Activated naive CD4-positive, alpha-beta T cell treated with anti-CD3 and anti-CD28 coated beads, Interleukin-2, amount 50 U/mL, for 24 hours (primary cell): ENCODE measurements at regions not wholly inside any gene's neighbourhood (a gene's known extent, or its start where the extent isn't known, plus 50 kb on each side); places are given as distances from the start of the nearest gene placed in this dataset.

ENCODE experiments used
- H3K27ac Mint-ChIP-seq: one replicate; pipeline ENCODE4 v1.8.0; 2021; ENCODE audit warnings: mild to moderate bottlenecking, mixed read lengths
- H3K27me3 Mint-ChIP-seq: one replicate; pipeline ENCODE4 v1.8.0; 2021; ENCODE audit warnings: mixed read lengths
- H3K36me3 Mint-ChIP-seq: one replicate; pipeline ENCODE4 v1.8.0; 2021; ENCODE audit warnings: mixed read lengths
- H3K4me1 Mint-ChIP-seq: one replicate; pipeline ENCODE4 v1.8.0; 2021; ENCODE audit warnings: mixed read lengths
- H3K4me3 Mint-ChIP-seq: one replicate; pipeline ENCODE4 v1.8.0; 2021; ENCODE audit warnings: mild to moderate bottlenecking, mixed read lengths
- H3K9me3 Mint-ChIP-seq: one replicate; pipeline ENCODE4 v1.8.0; 2021; ENCODE audit warnings: mixed read lengths

GRCh38 chr7:84271543-84271942 lies 77.0 kb upstream of the SEMA3A start:
- H3K4me3 Mint-ChIP-seq = no peak overlapping the region
- no peaks in the 10 kb centered on the region for H3K9me3 Mint-ChIP-seq
- no peaks in the 10 kb centered on the region for H3K27me3 Mint-ChIP-seq
- no peak overlapping the region for H3K27ac Mint-ChIP-seq
- H3K36me3 Mint-ChIP-seq = no peaks in the 10 kb centered on the region
- no peaks in the 10 kb centered on the region for H3K4me1 Mint-ChIP-seq

- Mint-ChIP-seq H3K27me3 (no peaks in the 10 kb centered on the region), H3K9me3 (no peaks in the 10 kb centered on the region), H3K36me3 (no peaks in the 10 kb centered on the region), H3K4me1 (no peaks in the 10 kb centered on the region), H3K27ac (no peak overlapping the region), H3K4me3 (no peak overlapping the region)
Measured at GRCh38 chr7:84264396-84264795, 69.8 kb upstream of the SEMA3A start.

- Mint-ChIP-seq H3K27me3 (no peaks in the 10 kb centered on the region), H3K36me3 (no peaks in the 10 kb centered on the region), H3K4me1 (no peaks in the 10 kb centered on the region), H3K9me3 (no peaks in the 10 kb centered on the region), H3K4me3 (no peak overlapping the region), H3K27ac (no peak overlapping the region)
Measured at GRCh38 chr7:84263106-84263505, 68.5 kb upstream of the SEMA3A start.

GRCh38 chr7:84261509-84261908 lies 66.9 kb upstream of the SEMA3A start:
- no peaks in the 10 kb centered on the region for H3K36me3 Mint-ChIP-seq
- H3K4me1 Mint-ChIP-seq = peaks cover 4% of the 10 kb centered on the region
- H3K9me3 Mint-ChIP-seq = no peaks in the 10 kb centered on the region
- H3K4me3 Mint-ChIP-seq = no peak overlapping the region
- no peaks in the 10 kb centered on the region for H3K27me3 Mint-ChIP-seq
- H3K27ac Mint-ChIP-seq = no peak overlapping the region

GRCh38 chr7:84258628-84259027 lies 64.0 kb upstream of the SEMA3A start:
- no peaks in the 10 kb centered on the region for H3K9me3 Mint-ChIP-seq
- H3K27ac Mint-ChIP-seq = no peak overlapping the region
- peaks cover 7% of the 10 kb centered on the region for H3K4me1 Mint-ChIP-seq
- H3K4me3 Mint-ChIP-seq = no peak overlapping the region
- no peaks in the 10 kb centered on the region for H3K36me3 Mint-ChIP-seq
- no peaks in the 10 kb centered on the region for H3K27me3 Mint-ChIP-seq

GRCh38 chr7:84256571-84256971 lies 62.0 kb upstream of the SEMA3A start:
- Mint-ChIP-seq H3K36me3 (no peaks in the 10 kb centered on the region), H3K9me3 (no peaks in the 10 kb centered on the region), H3K27ac (no peak overlapping the region), H3K4me1 (peaks cover 7% of the 10 kb centered on the region), H3K4me3 (no peak overlapping the region), H3K27me3 (no peaks in the 10 kb centered on the region)

GRCh38 chr7:84251277-84251781 lies 56.7 kb upstream of the SEMA3A start:
- no peak overlapping the region for H3K27ac Mint-ChIP-seq
- no peak overlapping the region for H3K4me3 Mint-ChIP-seq
- no peaks in the 10 kb centered on the region for H3K36me3 Mint-ChIP-seq
- peaks cover 3% of the 10 kb centered on the region for H3K4me1 Mint-ChIP-seq
- no peaks in the 10 kb centered on the region for H3K9me3 Mint-ChIP-seq
- H3K27me3 Mint-ChIP-seq = no peaks in the 10 kb centered on the region

GRCh38 chr7:84250452-84250851 lies 55.9 kb upstream of the SEMA3A start:
- Mint-ChIP-seq H3K4me1 (peaks cover 3% of the 10 kb centered on the region), H3K27me3 (no peaks in the 10 kb centered on the region), H3K9me3 (no peaks in the 10 kb centered on the region), H3K36me3 (no peaks in the 10 kb centered on the region), H3K27ac (no peak overlapping the region), H3K4me3 (no peak overlapping the region)

- Mint-ChIP-seq H3K36me3 (no peaks in the 10 kb centered on the region), H3K27ac (no peak overlapping the region), H3K4me1 (peaks cover 3% of the 10 kb centered on the region), H3K9me3 (peaks cover 5% of the 10 kb centered on the region), H3K27me3 (no peaks in the 10 kb centered on the region), H3K4me3 (no peak overlapping the region)
Measured at GRCh38 chr7:84249656-84250055, 55.1 kb upstream of the SEMA3A start.

GRCh38 chr7:84248843-84249242 lies 54.3 kb upstream of the SEMA3A start:
- Mint-ChIP-seq H3K36me3 (no peaks in the 10 kb centered on the region), H3K4me3 (no peak overlapping the region), H3K27ac (no peak overlapping the region)

GRCh38 chr7:84248267-84248666 lies 53.7 kb upstream of the SEMA3A start:
- no peaks in the 10 kb centered on the region for H3K36me3 Mint-ChIP-seq
- no peak overlapping the region for H3K4me3 Mint-ChIP-seq
- no peaks in the 10 kb centered on the region for H3K4me1 Mint-ChIP-seq
- H3K27ac Mint-ChIP-seq = no peak overlapping the region
- H3K9me3 Mint-ChIP-seq = peaks cover 13% of the 10 kb centered on the region
- no peaks in the 10 kb centered on the region for H3K27me3 Mint-ChIP-seq

More at GRCh38 chr7:84248843-84249242, 54.3 kb upstream of the SEMA3A start:
- Mint-ChIP-seq H3K27me3 (no peaks in the 10 kb centered on the region), H3K9me3 (peaks cover 7% of the 10 kb centered on the region), H3K4me1 (no peaks in the 10 kb centered on the region)

GRCh38 chr7:84247591-84247990 lies 53.0 kb upstream of the SEMA3A start:
- no peaks in the 10 kb centered on the region for H3K36me3 Mint-ChIP-seq
- no peaks in the 10 kb centered on the region for H3K4me1 Mint-ChIP-seq
- H3K27ac Mint-ChIP-seq = no peak overlapping the region
- peaks cover 15% of the 10 kb centered on the region for H3K9me3 Mint-ChIP-seq
- H3K27me3 Mint-ChIP-seq = no peaks in the 10 kb centered on the region
- no peak overlapping the region for H3K4me3 Mint-ChIP-seq

GRCh38 chr7:84245835-84246234 lies 51.2 kb upstream of the SEMA3A start:
- no peaks in the 10 kb centered on the region for H3K36me3 Mint-ChIP-seq
- H3K4me3 Mint-ChIP-seq = no peak overlapping the region
- peaks cover 15% of the 10 kb centered on the region for H3K9me3 Mint-ChIP-seq
- H3K4me1 Mint-ChIP-seq = no peaks in the 10 kb centered on the region
- no peaks in the 10 kb centered on the region for H3K27me3 Mint-ChIP-seq
- H3K27ac Mint-ChIP-seq = no peak overlapping the region
